HG03025 (cell line): ENCODE measurements at regions not wholly inside any gene's neighbourhood (a gene's known extent, or its start where the extent isn't known, plus 50 kb on each side); places are given as distances from the start of the nearest gene placed in this dataset.

Experiments used
- ATAC-seq: cut with Tn5 transposase; IDR thresholded peaks from one replicate; pipeline ENCODE4 v1.9.1; 2021; ENCODE audit warnings: mild to moderate bottlenecking, moderate library complexity; ENCODE audit not compliant: unreplicated experiment, low FRiP score

DNA sequence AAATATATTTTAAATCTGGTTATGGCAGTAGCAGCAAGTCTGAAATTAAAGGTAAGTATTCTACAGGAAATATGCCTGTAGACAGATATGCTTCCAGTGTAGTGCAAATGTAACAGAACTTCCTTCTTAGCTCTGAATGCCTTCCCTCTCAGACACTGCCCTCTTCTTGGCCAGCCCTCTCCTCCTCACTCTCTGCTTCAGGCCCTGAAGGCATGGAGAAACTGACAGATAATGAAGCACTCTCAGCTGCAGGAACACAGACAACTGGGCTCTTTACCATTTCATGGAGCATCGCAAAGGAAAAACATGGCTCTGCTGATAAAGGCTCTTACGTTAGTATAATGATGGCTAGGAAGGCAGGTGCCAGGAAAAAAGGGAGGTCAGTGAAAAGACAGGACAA is 431.5 kb upstream of the RASGEF1B start:
- no peak for ATAC-seq

DNA sequence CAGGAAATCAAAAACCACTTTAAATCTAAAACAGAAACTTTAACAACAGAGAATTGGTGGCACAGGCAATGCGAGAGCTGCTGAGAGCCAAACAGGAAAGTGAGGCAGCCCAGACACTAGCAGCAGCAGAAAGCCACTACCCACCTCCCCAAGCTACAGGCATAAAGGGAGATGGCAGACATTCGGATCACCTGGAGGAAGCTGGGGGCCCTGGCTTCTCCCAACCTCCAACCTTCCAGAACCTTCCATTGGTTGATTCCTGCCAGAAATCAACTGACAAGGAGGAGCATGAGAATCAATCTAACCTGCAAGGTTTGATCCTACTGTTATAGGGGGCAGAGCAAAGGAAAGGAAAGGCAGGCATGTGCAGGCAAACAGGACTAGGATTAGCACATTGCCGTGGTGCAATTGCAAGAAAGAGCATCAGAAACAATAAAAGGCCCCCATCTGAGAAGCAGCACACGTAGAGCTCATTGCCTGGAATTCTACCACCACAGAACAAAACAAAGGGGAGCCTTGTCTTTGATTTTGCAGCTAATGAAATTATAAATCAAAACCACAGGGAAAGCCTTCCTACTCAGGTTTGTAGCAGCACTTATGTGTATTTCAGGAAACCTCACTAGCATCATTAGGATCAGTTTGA is 427.3 kb upstream of the RASGEF1B start:
- no peak for ATAC-seq

DNA sequence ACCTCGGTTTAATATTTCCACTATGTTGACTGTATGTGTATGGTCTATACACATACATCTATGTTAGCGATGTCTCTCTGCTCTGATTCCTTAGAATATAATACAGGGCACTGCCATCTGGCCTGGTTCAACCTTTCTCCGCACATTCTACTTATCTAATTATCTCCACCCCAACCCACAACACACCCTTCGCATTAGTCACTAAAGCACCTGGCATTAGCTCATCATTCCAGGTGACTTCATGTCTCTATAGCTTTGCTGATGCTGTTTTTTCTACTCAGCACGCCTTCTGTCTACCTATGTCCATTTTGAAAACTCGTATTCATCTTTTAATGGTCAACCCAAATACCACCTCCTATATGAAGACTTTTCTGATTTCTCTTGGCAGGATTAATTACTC is 425.2 kb upstream of the RASGEF1B start:
- ATAC-seq = no peak

DNA sequence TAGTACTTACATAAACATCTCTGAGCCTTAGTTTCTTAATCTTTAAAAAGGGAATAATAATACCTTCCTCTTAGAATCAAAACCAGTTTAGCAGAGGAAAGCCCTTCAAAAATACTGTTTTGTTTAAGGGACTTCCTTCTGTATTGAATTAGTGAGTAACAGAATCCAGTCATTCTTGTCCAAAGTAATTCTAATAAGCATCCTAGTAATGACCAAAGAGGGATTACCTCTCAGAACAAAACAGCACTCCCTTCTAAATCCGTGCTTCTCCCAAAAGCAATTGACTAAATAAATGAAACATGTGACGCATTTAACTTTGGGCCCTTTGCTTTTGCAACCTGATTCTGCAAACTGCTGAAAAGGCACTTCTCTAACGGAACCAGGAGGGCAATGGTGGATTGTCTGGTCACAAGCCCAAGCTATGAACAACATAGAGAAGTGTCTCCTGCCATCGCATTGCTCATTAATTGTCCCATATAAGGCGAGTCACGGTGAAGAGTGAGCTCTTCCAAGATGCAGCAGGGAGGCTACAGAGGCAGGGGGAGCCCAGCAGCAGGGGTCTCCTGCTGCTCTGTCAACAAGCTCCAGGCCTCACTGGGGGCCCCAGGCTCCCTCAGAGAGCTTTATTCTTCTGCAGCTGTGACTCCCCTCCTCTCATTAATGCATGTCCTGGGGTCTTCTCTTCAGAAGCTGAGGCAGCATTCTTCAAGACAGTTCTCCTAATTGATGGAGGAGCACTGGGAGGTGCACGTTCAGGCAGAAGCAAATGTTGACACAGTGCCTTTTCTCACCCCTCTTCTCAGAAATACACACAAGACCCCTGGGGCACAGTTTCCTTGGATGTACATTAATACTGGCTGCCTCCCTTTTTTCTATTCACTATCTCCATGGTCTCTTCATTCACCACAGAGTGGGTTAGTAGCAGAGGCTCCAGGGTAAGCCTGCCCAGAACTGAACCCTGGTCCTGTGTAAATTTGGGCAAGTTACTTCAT is 419.6 kb upstream of the RASGEF1B start:
- no peak for ATAC-seq

DNA sequence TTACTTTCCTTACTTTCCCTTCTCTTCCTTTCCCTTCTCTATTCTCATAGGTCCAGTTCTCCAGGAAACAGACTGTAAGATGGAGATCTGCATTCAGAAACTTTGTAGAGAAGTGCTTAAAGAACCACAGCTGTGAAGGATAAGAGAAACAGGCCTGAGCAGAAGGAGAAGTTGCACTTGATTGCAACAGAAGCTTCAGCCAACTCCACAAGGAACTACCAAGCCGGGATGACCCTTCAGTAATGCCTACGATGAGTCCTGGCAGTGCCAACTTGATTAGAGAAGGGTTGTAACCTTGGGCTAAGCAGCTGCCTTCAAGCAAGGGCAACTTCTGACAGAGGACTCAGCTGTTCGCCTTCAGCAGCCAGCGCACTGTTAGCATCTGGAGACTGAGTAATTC is 413.3 kb upstream of the RASGEF1B start:
- no peak for ATAC-seq

DNA sequence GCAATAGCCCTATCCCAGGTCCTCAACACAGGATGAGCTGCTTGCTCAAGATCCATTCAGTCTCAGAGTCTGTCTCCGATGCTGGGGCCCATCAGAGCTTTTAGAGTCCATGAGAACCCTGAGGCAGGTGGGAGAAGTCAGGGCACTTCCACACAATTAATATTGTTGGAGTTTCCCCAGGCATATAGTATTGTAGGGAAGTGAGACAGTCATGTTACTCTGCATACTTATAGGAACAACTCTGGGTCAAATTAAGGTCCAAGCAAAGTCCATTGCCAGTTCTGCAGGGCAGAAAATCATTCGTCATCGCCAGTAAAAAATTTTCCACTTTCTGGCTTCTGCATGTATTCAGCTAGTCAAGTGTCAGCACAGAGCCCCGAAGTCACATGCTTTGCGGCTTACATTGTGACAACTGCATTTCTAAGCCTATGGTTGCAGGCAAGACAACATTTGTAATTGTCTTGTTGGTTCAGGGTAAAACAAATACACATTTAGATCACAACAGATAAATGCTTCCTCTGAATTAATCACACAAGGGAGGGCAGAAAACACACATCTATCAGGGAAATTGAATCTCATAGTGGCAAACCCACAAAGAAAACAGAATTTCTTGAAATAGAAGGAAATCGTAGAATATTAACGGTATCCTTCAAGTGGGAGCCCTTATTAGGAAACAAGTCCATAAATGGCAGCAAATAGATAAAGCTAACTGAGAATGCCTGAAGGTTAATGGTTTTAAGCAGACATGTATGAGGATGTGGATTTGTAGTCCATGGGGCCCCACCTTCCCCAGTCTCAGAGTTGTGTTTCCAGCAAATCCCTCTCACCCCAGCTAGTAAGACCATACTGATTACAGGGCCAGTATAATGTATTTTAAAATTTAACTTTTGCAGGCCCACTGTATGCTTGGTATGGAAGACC is 412.1 kb upstream of the RASGEF1B start:
- no peak for ATAC-seq

DNA sequence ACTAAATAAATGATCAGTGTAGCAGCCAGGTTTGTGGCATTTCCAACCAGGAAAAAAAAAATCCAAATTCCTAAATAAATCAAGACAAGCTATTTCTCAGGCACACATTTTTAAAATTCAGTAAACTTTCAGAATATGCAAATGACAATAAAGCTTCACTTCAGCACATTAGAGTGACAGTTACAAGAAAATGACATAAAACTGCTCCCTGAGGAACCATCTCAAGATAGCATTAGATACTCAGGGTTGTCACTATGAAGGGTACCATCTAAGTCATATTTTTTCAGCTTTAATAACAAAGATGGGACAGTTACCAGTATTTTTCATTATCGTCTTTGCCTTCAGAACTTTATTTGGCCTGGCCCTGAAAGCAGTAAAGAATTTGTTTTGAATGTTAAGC is 411.3 kb upstream of the RASGEF1B start:
- ATAC-seq = no peak

DNA sequence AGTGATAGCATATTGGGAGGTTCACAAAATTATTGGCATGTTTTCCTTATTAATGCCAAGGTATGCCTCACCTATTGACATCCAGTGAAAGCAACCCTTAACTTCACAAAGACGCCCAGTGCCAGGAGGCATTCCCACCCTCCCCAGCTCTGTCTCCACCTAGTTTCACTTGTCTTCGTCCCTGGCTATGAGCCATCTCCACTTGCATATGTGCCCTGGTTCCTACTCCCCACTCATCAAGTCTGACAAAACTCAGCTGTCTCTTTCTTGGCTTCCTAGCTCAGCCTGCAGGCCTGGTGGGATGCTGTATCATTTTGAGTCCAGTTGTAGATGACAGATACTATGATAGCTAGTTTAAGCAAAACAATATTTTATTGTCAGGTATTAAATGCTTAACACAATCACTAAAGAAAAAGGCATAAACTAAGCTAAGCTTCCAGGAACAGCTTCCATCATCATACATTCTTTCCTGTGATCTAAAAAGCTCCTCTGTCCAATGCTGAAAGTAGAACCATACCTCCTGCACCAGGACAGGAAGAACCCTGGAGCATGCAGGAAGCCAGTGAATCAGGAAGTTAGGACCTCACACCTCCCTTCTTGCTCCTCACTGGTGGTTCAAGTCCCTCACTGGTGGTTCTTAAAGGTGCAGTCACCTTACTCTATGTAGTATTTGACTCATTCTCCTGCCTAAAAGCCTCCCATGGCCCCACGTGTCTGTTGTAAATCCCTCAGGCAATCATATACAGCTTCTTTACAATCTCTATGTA is 410.3 kb upstream of the RASGEF1B start:
- ATAC-seq = no peak

DNA sequence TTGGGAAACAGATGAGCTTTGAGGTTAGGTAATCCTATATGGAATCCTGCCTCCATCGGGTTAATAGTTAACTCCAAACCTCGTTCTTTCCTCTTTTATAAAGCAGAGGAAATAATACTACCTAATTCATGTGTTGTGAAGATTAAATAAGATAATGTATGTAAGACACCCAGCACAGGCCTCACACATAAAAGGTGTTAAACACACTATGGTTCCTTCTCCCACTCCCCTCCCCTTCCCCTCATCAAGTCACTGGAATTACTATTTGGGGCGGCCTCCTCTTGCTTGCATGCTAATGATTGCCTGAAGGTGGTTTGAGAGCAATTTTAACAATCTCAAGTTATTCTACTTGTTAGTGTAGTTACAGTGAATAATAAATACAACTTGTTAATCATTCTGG is 404.4 kb upstream of the RASGEF1B start:
- no peak for ATAC-seq

DNA sequence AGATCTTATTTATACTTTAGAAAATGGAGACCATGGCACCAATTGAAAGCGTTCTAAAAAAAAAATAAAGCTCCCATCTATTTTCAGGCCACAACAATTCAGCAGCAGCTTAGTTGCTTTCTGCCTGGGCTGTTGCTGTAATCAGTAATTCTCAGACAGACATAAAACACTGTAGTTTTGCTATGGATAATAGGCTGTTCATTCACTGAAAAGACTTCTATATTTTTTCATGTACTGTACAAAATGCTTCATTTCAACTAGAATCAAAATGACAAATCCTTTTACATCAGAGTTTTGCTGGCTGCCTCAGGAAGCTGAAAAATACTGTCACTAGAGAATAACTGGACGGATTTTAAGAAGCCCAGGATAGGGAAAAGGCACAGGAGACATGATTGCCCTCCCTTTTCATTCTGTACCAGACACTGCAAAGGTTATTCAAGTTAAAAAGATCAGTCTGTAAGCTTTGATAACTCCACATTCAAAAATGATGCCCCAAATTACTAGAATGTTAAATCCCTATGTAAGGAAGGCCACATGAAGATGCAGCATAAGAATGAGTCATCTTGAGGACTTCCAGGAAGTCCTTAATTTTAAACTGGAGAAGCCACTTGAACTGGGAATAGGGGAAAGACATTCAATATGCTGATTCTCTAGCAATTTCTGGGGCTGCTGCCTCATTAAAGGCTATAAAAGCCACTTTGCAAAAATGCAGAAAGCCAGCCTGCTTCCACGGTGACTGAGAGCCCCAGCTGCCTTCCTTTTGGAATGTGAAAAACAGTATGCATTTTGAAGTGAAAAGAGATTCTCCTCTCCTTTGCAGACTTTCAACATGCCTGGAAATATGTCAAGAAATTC is 403.2 kb upstream of the RASGEF1B start:
- ATAC-seq = no peak

DNA sequence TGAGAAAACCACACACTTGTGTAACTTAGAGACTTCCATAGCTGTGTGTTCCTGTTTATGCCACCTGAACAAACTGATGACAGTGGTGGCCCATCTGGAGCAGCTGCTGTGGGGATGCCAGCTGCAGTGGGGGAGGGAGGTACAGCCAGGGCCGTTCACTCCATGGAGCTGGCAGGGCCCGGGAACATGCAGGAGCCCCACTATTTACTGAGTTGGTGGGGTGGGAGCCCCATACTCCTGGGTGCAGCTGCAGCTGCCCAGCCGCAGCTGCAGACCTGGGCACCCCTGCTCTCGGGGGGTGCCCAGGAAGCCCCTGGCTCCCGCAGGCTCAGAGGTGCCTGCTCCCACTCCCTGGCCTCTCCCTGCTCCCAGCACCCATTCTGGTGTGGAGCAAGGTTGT is 398.6 kb upstream of the RASGEF1B start:
- ATAC-seq = no peak

DNA sequence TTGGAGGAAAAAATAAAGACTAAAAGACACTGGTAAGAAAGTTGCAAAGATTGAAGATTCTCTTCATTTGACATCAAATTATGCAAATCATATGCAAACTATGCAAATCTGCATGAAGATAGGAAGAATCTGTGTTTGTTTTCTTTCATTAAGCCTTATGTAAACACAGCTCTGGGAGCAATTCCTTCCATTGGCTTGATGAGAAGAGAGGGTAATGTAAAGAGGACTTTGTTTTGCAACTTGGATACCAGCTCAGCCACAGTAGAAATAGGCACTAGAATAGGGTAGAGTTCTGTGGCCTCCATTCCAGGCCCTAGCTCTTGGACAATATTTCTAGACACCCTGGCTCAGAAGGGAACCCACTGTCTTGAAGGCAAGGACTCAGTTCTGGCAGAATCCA is 388.4 kb upstream of the RASGEF1B start:
- no peak for ATAC-seq

DNA sequence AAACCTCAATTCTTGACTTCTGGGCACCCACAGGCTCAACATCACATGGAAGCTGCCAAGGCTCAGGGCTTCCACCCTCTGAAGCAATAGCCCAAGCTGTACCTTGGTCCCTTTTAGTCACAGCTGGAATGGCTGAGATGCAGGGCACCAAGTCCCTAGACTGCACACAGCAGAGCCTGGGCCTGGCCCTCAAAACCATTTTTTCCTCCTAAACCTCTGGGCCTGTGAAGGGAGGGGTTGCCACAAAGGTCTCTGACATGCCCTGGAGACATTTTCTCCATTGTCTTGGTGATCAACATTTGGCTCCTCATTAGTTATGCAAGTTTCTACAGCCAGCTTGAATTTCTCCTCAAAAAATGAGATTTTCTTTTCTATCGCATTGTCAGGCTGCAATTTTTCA is 382.7 kb upstream of the RASGEF1B start:
- no peak for ATAC-seq

DNA sequence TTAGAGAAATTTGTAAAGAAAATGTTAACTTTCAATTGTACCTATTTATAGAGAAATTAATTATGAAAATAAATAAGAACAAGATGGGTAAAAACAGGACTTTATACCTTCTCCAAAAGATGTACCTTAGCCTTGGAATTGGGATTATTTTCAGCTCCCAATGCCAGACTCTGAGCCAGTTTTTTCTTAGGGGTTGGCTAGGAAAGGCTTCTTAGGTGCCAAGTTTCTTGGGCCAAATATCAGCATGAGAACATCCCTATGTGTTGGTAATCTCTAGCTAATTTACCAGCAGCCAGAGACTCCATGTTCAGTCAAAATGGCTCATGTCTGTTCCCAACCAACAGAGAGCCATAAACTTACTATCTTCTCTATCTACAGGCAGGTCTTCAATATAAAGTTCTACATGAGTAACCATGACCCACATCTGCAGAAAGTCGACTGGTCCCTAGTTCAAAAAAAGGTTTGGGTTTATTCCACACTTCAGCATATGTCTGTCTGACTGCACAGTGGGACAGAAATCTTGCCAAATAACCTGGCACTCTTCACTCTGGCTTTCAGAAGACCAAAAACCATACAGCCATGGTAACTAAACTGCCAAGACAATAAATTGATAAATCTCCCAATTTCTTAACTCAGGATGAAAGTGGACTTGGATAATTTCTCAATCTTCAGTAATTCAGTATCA is 380.5 kb upstream of the RASGEF1B start:
- ATAC-seq = no peak

DNA sequence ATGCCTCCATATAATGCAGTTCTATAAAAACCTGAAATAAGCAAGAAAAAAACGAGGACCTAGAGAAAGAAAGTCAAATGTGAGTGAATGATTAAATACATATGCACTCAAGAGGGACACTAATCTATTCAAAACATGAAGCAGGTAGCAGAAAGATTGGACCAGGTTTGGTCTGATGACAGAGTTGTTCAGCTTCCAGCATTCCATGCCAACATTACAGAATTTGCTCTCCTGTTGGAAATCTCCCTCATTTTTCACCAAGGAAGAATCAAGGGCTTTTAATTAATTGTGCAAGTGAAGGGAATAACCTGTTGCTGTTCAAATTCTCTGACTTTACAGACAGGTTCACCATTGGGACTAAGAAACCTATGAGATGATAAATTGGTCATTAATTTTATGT is 379.0 kb upstream of the RASGEF1B start:
- no peak for ATAC-seq

DNA sequence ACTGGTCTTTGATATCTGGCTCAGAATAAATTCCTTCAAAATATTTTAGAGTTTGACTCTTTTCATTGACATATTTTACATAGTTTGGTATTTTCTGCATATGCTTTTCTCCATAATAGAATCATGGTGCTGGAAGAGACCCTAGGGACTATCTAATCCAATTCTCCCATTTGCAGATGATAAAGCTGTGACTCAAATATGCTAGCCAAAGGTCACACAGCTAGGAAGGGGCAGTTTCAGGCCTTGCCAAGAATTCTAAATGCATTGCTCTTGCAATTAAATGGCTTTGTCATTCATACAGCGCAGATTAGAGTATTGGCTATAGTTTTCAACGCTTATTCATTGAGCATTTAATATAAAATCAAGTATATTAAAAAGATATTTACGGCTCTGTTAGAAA is 374.1 kb upstream of the RASGEF1B start:
- ATAC-seq = no peak

DNA sequence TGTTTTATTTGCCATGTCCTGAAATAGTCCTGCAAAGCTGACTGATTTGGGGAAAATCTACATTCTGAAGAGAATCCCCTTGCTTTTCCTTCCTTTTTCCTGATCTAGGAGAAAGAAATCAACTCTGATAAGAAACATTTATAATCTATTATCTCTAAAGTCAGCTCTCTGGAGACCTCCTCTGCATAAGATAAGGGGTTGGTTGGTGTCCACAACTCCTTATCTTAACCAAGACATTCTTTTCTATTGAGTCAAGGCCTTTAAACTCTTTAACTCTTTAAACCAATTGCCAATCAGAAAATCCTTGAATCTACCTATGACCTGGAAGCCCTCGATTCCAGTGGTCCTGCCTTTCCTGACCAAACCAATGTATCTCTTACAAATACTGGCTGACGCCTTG is 373.6 kb upstream of the RASGEF1B start:
- no peak for ATAC-seq

DNA sequence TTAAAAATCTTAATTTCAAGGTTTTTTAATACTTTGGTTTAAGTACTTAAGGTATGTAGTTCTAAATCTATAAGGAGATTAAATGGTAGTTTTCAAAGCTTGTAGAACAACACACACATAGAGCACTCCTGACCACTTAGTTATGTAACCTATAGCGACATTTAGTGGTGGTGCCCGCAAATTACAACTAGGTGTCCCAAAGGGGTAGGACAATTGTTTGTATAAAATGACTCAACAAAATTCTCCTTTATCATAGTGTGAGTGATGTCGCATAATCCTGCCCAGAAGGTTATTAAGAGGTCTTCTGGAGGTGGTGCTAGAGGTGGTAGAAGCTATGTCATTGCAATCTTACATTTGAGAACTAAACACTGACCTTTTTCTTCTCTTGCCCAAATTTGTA is 373.0 kb upstream of the RASGEF1B start:
- ATAC-seq = no peak
